SK-N-MC (cell line): ENCODE measurements at regions not wholly inside any gene's neighbourhood (a gene's known extent, or its start where the extent isn't known, plus 50 kb on each side); places are given as distances from the start of the nearest gene placed in this dataset.

Experiments
- EZH2 ChIP-seq: fragments of 200-600 bp; sonication (generic); IDR thresholded peaks from one replicate; pipeline ENCODE4 v1.6.1; 2017; ENCODE audit warnings: antibody characterized with exemption
- FOXP2 ChIP-seq: optimal IDR thresholded peaks from 2 replicates; pipeline ENCODE3; 2011; ENCODE audit warnings: mild to moderate bottlenecking, moderate library complexity; ENCODE audit not compliant: insufficient read depth; ENCODE audit errors: extremely low read length, control extremely low read depth
- POLR2AphosphoS5 ChIP-seq: IDR thresholded peaks from 2 replicates; pipeline ENCODE4 v1.6.1; 2012; ENCODE audit warnings: mild to moderate bottlenecking, low read depth, low read length, borderline replicate concordance

- no peak for TF ChIP-seq POLR2AphosphoS5
- TF ChIP-seq EZH2 = no peak
- TF ChIP-seq FOXP2 = no peak
Observed at GRCh38 chr14:62470935-62471334, 574.3 kb downstream of the KCNH5 start.
